H1 (cell line): ENCODE measurements at regions not wholly inside any gene's neighbourhood (a gene's known extent, or its start where the extent isn't known, plus 50 kb on each side); places are given as distances from the start of the nearest gene placed in this dataset.

Experiments used
- CTCF ChIA-PET: fragments of 300-600 bp; sonication (Branson Sonifier 250); formaldehyde crosslinking; loops from one replicate; lab custom pipeline; 2021; ENCODE audit not compliant: partially characterized antibody; lab: Charles Lee
- POLR2A ChIA-PET: fragments of 300-600 bp; sonication (Branson Sonifier 250); formaldehyde crosslinking; loops from one replicate; lab custom pipeline; 2021; ENCODE audit warnings: inconsistent platforms; ENCODE audit not compliant: partially characterized antibody; lab: Charles Lee
- DNase-seq, 2 experiments: peaks; one replicate each; pipeline versions ENCODE4 v3.0.0 to v3.0.0-alpha.2; 2010 to 2022; ENCODE audit warnings: low spot score in 2 of 2, low read depth in 1 of 2, mixed read lengths in 1 of 2
- FAIRE-seq: peaks from 2 replicates; lab custom pipeline; 2011; peaks lifted over from hg19 to GRCh38; lab: Jason Lieb, UNC
- H2AFZ ChIP-seq: 2 replicates; pipeline ENCODE4 v1.8.1; 2012; ENCODE audit warnings: low read length, inconsistent platforms
- H2AK5ac ChIP-seq: 2 replicates; pipeline ENCODE4 v1.6.1; 2013; ENCODE audit warnings: low read depth, low read length
- H2BK120ac ChIP-seq: replicated peaks from 2 replicates; pipeline ENCODE3; 2013; ENCODE audit warnings: low read depth, low read length, inconsistent platforms
- H2BK12ac ChIP-seq: 2 replicates; pipeline ENCODE4 v1.6.1; 2013; ENCODE audit warnings: low read depth, low read length
- H2BK15ac ChIP-seq: 2 replicates; pipeline ENCODE4 v1.6.1; 2013; ENCODE audit warnings: low read length
- H2BK20ac ChIP-seq: 2 replicates; pipeline ENCODE4 v1.6.1; 2013; ENCODE audit warnings: low read length
- H2BK5ac ChIP-seq: 2 replicates; pipeline ENCODE4 v1.6.1; 2013; ENCODE audit warnings: low read depth, low read length
- H3K14ac ChIP-seq: 2 replicates; pipeline ENCODE4 v1.6.1; 2013; ENCODE audit warnings: inconsistent platforms; ENCODE audit not compliant: insufficient read length
- H3K18ac ChIP-seq: 2 replicates; pipeline ENCODE4 v1.6.1; 2013; ENCODE audit warnings: low read length; ENCODE audit errors: extremely low read depth
- H3K23ac ChIP-seq: 2 replicates; pipeline ENCODE4 v1.6.1; 2013; ENCODE audit warnings: inconsistent platforms; ENCODE audit not compliant: insufficient read length
- H3K23me2 ChIP-seq: 2 replicates; pipeline ENCODE4 v1.6.1; 2013; ENCODE audit warnings: low read depth, low read length
- H3K27ac ChIP-seq: 2 replicates; pipeline ENCODE4 v1.6.1; 2011; ENCODE audit warnings: low read depth, low read length, inconsistent platforms
- H3K27me3 ChIP-seq, 4 experiments: replicated peaks in 1 of 4; 1 replicate in 1 of 4; 2 replicates in 3 of 4; pipeline versions ENCODE4 v1.6.1 to v1.8.1; 2011 to 2013; ENCODE audit warnings: low read length in 3 of 4, mild to moderate bottlenecking in 3 of 4, inconsistent platforms in 2 of 4, mixed read lengths in 2 of 4, moderate library complexity in 1 of 4; ENCODE audit not compliant: control insufficient read depth in 3 of 4, insufficient read depth in 3 of 4; ENCODE audit errors: extremely low read depth in 1 of 4
- H3K36me3 ChIP-seq, 4 experiments: 2 replicates each; pipeline versions ENCODE4 v1.6.1 to v1.8.1; 2011 to 2013; ENCODE audit warnings: mild to moderate bottlenecking in 4 of 4, low read length in 3 of 4, moderate library complexity in 2 of 4, control low read depth in 1 of 4, inconsistent platforms in 1 of 4; ENCODE audit not compliant: insufficient read depth in 4 of 4, control insufficient read depth in 2 of 4
- H3K4ac ChIP-seq: replicated peaks from 2 replicates; pipeline ENCODE3; 2013; ENCODE audit warnings: low read length, low read depth, mixed read lengths, inconsistent platforms; ENCODE audit not compliant: insufficient read length
- H3K4me1 ChIP-seq, 4 experiments: replicated peaks in 1 of 4; 1 replicate in 1 of 4; 2 replicates in 3 of 4; pipeline versions ENCODE4 v1.6.1 to v1.8.1; 2011 to 2013; ENCODE audit warnings: low read length in 3 of 4, inconsistent platforms in 2 of 4, mixed read lengths in 1 of 4; ENCODE audit not compliant: insufficient read depth in 4 of 4, control insufficient read depth in 3 of 4
- H3K4me2 ChIP-seq, 2 experiments: 2 replicates each; pipeline versions ENCODE4 v1.6.1 to v1.8.1; 2011 to 2013; ENCODE audit warnings: low read depth in 2 of 2, low read length in 2 of 2, control low read depth in 1 of 2, inconsistent platforms in 1 of 2, mild to moderate bottlenecking in 1 of 2; ENCODE audit not compliant: insufficient read depth in 1 of 2
- H3K4me3 ChIP-seq, 4 experiments: fragments of 200-600, 300-600 bp in 1 of 4; sonication (generic), shearing (Covaris generic), sonication (Bioruptor Twin) in 1 of 4; 2 replicates each; pipeline versions ENCODE4 v1.5.1 to v1.8.1; 2011 to 2016; ENCODE audit warnings: low read length in 4 of 4, low read depth in 3 of 4, control low read depth in 2 of 4, inconsistent platforms in 2 of 4, mild to moderate bottlenecking in 2 of 4, mixed read lengths in 1 of 4, moderate library complexity in 1 of 4; ENCODE audit not compliant: insufficient read depth in 2 of 4; ENCODE audit errors: extremely low read depth in 1 of 4
- H3K56ac ChIP-seq: replicated peaks from 2 replicates; pipeline ENCODE3; 2013; ENCODE audit warnings: low read depth, mild to moderate bottlenecking, mixed read lengths, low read length, inconsistent platforms; ENCODE audit not compliant: insufficient read length
- H3K79me1 ChIP-seq: 2 replicates; pipeline ENCODE4 v1.6.1; 2013; ENCODE audit warnings: low read depth, low read length, control low read depth
- H3K79me2 ChIP-seq, 2 experiments: 2 replicates each; pipeline versions ENCODE4 v1.6.1 to v1.8.1; 2012 to 2013; ENCODE audit warnings: low read length in 2 of 2, mild to moderate bottlenecking in 2 of 2, inconsistent platforms in 1 of 2; ENCODE audit not compliant: insufficient read depth in 2 of 2, control insufficient read depth in 1 of 2
- H3K9ac ChIP-seq, 4 experiments: replicated peaks in 1 of 4; 1 replicate in 1 of 4; 2 replicates in 3 of 4; pipeline versions ENCODE4 v1.6.1 to v1.8.1; 2011 to 2013; ENCODE audit warnings: low read depth in 3 of 4, low read length in 3 of 4, control low read depth in 2 of 4, mild to moderate bottlenecking in 2 of 4, moderate library complexity in 2 of 4, inconsistent platforms in 1 of 4; ENCODE audit errors: extremely low read depth in 1 of 4
- H3K9me3 ChIP-seq, 2 experiments: 2 replicates each; pipeline versions ENCODE4 v1.6.1 to v1.8.1; 2012 to 2013; ENCODE audit warnings: mild to moderate bottlenecking in 2 of 2, moderate library complexity in 2 of 2, control low read depth in 1 of 2, inconsistent platforms in 1 of 2, low read depth in 1 of 2, low read length in 1 of 2, mixed read lengths in 1 of 2; ENCODE audit not compliant: insufficient read depth in 2 of 2
- H4K20me1 ChIP-seq, 2 experiments: replicated peaks in 1 of 2; 2 replicates each; pipeline versions ENCODE3 to v1.8.1; 2011 to 2013; ENCODE audit warnings: inconsistent platforms in 2 of 2, low read length in 2 of 2, mild to moderate bottlenecking in 1 of 2; ENCODE audit not compliant: insufficient read depth in 2 of 2, control insufficient read depth in 1 of 2
- H4K5ac ChIP-seq: 2 replicates; pipeline ENCODE4 v1.6.1; 2013; ENCODE audit warnings: low read length, low read depth, mixed read lengths, inconsistent platforms; ENCODE audit not compliant: insufficient read length
- H4K8ac ChIP-seq: 2 replicates; pipeline ENCODE4 v1.8.0; 2013; ENCODE audit warnings: mild to moderate bottlenecking, moderate library complexity, low read length, inconsistent platforms; ENCODE audit not compliant: insufficient read depth; ENCODE audit errors: extremely low read depth
- H4K91ac ChIP-seq: replicated peaks from 2 replicates; pipeline ENCODE3; 2013; ENCODE audit warnings: low read length, mixed read lengths, inconsistent platforms; ENCODE audit not compliant: insufficient read length
- CEBPB ChIP-seq: IDR thresholded peaks from 2 replicates; pipeline ENCODE4 v1.6.1; 2012; ENCODE audit warnings: low read depth, low read length
- CTBP2 ChIP-seq: IDR thresholded peaks from 2 replicates; pipeline ENCODE4 v1.7.0; 2011; ENCODE audit warnings: borderline replicate concordance, mild to moderate bottlenecking, moderate library complexity, mixed read lengths, low read length; ENCODE audit not compliant: insufficient read depth, insufficient read length
- JUND ChIP-seq: IDR thresholded peaks from 2 replicates; pipeline ENCODE4 v1.6.1; 2011; ENCODE audit warnings: mild to moderate bottlenecking, improper control_type of control experiment, low read length
- RAD21 ChIP-seq, 2 experiments: IDR thresholded peaks in 1 of 2; conservative IDR thresholded peaks in 1 of 2; 2 replicates each; pipeline ENCODE4 v1.6.1; 2011; ENCODE audit warnings: low read depth in 2 of 2, low read length in 2 of 2, improper control_type of control experiment in 1 of 2, inconsistent platforms in 1 of 2, mild to moderate bottlenecking in 1 of 2, moderate library complexity in 1 of 2
- WGBS, 2 experiments: shearing (Covaris generic) in 1 of 2; methylation state at CpG; one replicate each; pipeline versions ENCODE4 v1.1.6 to v1.1.7; 2013 to 2015; ENCODE audit warnings: low lambda C conversion rate in 2 of 2, mixed read lengths in 2 of 2, inconsistent platforms in 1 of 2, low coverage in 1 of 2, missing lambda C conversion rate in 1 of 2; ENCODE audit not compliant: insufficient replicate concordance in 2 of 2, insufficient coverage in 1 of 2, insufficient read length in 1 of 2; ENCODE audit errors: extremely low coverage in 1 of 2, missing lambda C conversion rate in 1 of 2; 5-methylcytosine and 5-hydroxymethylcytosine counted together
- TF ChIP-seq, protein P1 (sequence below): IDR thresholded peaks from 2 replicates; pipeline ENCODE4 v1.6.1; 2011; ENCODE audit warnings: low read depth, mild to moderate bottlenecking, low read length; ENCODE audit not compliant: insufficient read depth

- H4K8ac ChIP-seq = 0 out of 2 replicates have a peak overlapping the region, but pooled peaks have one; percentile 45
- POLR2A ChIA-PET = interaction anchor here (0.6 kb wide), 1 partner anchor 336 kb away, joined by 3 read pairs; no protein-coding TSS in a partner anchor
- H2BK12ac ChIP-seq = no peak overlapping the region
- H3K18ac ChIP-seq = no peak overlapping the region
- H2AK5ac ChIP-seq = no peak overlapping the region
- H4K5ac ChIP-seq = no peak overlapping the region
- no peaks in the 10 kb centered on the region for H3K4me1 ChIP-seq
- no peak overlapping the region for H3K14ac ChIP-seq
- TF ChIP-seq CTBP2 (no peak), CEBPB (no peak), JUND (no peak), RAD21 (IDR thresholded peaks at IDR 0.05 in 1 of 2, conservative IDR thresholded peaks at IDR 0.05 in 1 of 2; ENCODE audit: low read depth in 2 of 2, low read length in 2 of 2) (no peak)
- TF ChIP-seq, protein P1, sequence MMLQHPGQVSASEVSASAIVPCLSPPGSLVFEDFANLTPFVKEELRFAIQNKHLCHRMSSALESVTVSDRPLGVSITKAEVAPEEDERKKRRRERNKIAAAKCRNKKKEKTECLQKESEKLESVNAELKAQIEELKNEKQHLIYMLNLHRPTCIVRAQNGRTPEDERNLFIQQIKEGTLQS = no peak
- no peak overlapping the region for H3K27ac ChIP-seq
- no peaks in the 10 kb centered on the region for H4K20me1 ChIP-seq
- no peak overlapping the region for H2BK5ac ChIP-seq
- H2BK20ac ChIP-seq = no peak overlapping the region
- no peak overlapping the region for H3K4me2 ChIP-seq
- H3K23ac ChIP-seq = no peak overlapping the region
- no peak overlapping the region for H3K4ac ChIP-seq
- H3K56ac ChIP-seq = no peak overlapping the region
- no peak overlapping the region for H3K4me3 ChIP-seq
- no peak overlapping the region for H2AFZ ChIP-seq
- H2BK15ac ChIP-seq = no peak overlapping the region
- H3K79me2 ChIP-seq = no peaks in the 10 kb centered on the region
- no peak overlapping the region for H3K9ac ChIP-seq
- CTCF ChIA-PET = interaction anchor here (0.6 to 7.6 kb wide), 6 partner anchors 8 to 343 kb away, joined by 3 to 60 read pairs (median 6); partner anchors contain the start of gene CCR1
- no peaks in the 10 kb centered on the region for H3K79me1 ChIP-seq
- 71% methylated on average over 3 of the region's 3 CpGs; no CpG with 5 or more reads in 1 of the 2 experiments for WGBS, 2 experiments
- DNase-seq (no peak), FAIRE-seq (no peak)
- no peak overlapping the region for H4K91ac ChIP-seq
- H3K36me3 ChIP-seq = no peaks in the 10 kb centered on the region
- H3K27me3 ChIP-seq = no peaks in the 10 kb centered on the region
- H3K9me3 ChIP-seq = no peaks in the 10 kb centered on the region
- H2BK120ac ChIP-seq = no peak overlapping the region
- H3K23me2 ChIP-seq = no peaks in the 10 kb centered on the region
These were observed 58.3 kb upstream of the XCR1 start for GRCh38 chr3:46085421-46086082.
